ENCODE measurements at regions not wholly inside any gene's neighbourhood (a gene's known extent, or its start where the extent isn't known, plus 50 kb on each side); places are given as distances from the start of the nearest gene placed in this dataset.

DNA sequence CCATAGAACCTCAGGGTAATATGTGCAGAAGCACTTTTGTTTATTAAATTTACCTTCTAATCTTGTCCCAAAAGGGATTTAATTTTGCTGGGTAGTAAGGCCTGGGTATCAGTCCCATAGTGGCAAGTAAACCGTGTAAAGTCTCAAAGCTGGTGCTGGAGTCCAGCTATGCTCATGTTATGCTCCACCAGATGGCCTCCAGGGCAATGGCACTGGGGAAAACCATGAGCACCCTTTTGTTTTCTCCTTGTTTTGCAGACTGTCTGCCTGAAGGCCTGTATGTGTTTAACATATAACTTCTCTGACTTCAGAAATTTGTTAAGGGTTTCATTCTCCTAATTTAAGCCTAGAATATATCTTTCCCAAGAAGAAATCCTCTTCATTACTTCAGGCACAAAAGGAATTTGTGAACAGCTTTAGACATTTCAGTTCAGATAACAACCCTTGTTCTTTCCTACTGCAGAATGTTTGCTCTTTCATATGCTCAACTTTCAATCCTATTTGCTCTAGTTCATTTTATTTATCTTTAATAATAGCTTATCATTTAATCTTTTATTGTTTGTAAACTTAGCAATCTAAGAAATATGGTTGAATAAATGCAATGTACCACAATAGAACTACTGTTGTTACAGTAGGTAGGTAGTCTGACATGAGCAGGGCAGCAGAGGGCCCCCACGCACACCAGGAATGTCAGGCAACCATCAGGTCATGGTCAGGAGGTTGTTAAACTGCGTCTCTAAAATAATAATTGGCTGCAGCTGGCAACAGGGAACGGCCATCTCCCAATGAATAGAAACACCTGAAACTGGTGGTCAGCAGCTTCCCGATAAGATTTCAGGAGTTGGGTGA is 162.8 kb downstream of the TENT5A start:
- TF ChIP-seq REST (IDR thresholded peaks at IDR 0.05; ENCODE audit: insufficient read depth in 1 of 2, low read depth in 2 of 2, low read length in 2 of 2) (no peak), TAF1 (IDR thresholded peaks at IDR 0.05; ENCODE audit: borderline replicate concordance, insufficient read depth, low read length) (no peak), SIN3A (IDR thresholded peaks at IDR 0.05; ENCODE audit: borderline replicate concordance, insufficient read depth, low read length) (no peak), POLR2AphosphoS5 (IDR thresholded peaks at IDR 0.05; ENCODE audit: low read depth, low read length) (no peak), FOXP2 (optimal IDR thresholded peaks at IDR 0.05; ENCODE audit: borderline replicate concordance, extremely low read depth, extremely low read length, insufficient read depth) (no peak)

GRCh38 chr6:81575442-81575841 is 177.0 kb downstream of the TENT5A start:
- TF ChIP-seq TAF1 (IDR thresholded peaks at IDR 0.05; ENCODE audit: borderline replicate concordance, insufficient read depth, low read length) (no peak), POLR2AphosphoS5 (IDR thresholded peaks at IDR 0.05; ENCODE audit: low read depth, low read length) (no peak)

DNA sequence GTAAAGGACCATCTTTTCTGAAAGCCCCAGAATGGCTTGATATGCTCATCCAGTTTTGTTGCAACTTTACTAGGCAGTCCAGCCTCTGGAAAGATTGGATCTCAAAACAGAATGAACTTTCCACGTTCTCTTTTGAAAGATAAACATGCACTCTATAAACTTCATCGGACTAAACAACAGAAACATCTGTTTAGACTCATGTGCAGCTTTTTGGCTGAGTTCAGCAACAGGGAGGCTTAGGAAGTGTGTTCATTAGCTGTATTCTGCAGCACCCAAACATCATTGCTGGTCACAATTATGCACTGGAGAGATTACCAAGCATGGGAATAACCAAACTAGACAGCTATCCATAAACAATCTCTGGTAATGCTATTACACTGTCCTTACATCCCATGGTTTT is 180.5 kb downstream of the TENT5A start:
- TF ChIP-seq SIN3A (IDR thresholded peaks at IDR 0.05; ENCODE audit: borderline replicate concordance, insufficient read depth, low read length) (no peak), REST (IDR thresholded peaks at IDR 0.05; ENCODE audit: insufficient read depth in 1 of 2, low read depth in 2 of 2, low read length in 2 of 2) (no peak), POLR2AphosphoS5 (IDR thresholded peaks at IDR 0.05; ENCODE audit: low read depth, low read length) (no peak), TAF1 (IDR thresholded peaks at IDR 0.05; ENCODE audit: borderline replicate concordance, insufficient read depth, low read length) (no peak), FOXP2 (optimal IDR thresholded peaks at IDR 0.05; ENCODE audit: borderline replicate concordance, extremely low read depth, extremely low read length, insufficient read depth) (no peak)

GRCh38 chr6:81570681-81571080 is 181.8 kb downstream of the TENT5A start:
- no peak for TF ChIP-seq TAF1 (IDR thresholded peaks at IDR 0.05; ENCODE audit: borderline replicate concordance, insufficient read depth, low read length)
- no peak for TF ChIP-seq SIN3A (IDR thresholded peaks at IDR 0.05; ENCODE audit: borderline replicate concordance, insufficient read depth, low read length)
- no peak for TF ChIP-seq POLR2AphosphoS5 (IDR thresholded peaks at IDR 0.05; ENCODE audit: low read depth, low read length)
- no peak for TF ChIP-seq FOXP2 (optimal IDR thresholded peaks at IDR 0.05; ENCODE audit: borderline replicate concordance, extremely low read depth, extremely low read length, insufficient read depth)
- no peak for TF ChIP-seq REST (IDR thresholded peaks at IDR 0.05; ENCODE audit: insufficient read depth in 1 of 2, low read depth in 2 of 2, low read length in 2 of 2)

- TF ChIP-seq POLR2AphosphoS5 (IDR thresholded peaks at IDR 0.05; ENCODE audit: low read depth, low read length) (no peak), REST (IDR thresholded peaks at IDR 0.05; ENCODE audit: insufficient read depth in 1 of 2, low read depth in 2 of 2, low read length in 2 of 2) (no peak), TAF1 (IDR thresholded peaks at IDR 0.05; ENCODE audit: borderline replicate concordance, insufficient read depth, low read length) (no peak), SIN3A (IDR thresholded peaks at IDR 0.05; ENCODE audit: borderline replicate concordance, insufficient read depth, low read length) (no peak), FOXP2 (optimal IDR thresholded peaks at IDR 0.05; ENCODE audit: borderline replicate concordance, extremely low read depth, extremely low read length, insufficient read depth) (no peak)
Observed at GRCh38 chr6:81568973-81569372, 183.5 kb downstream of the TENT5A start.

All from PFSK-1 (cell line).